Uterus (tissue), 3 donors: ENCODE measurements at regions not wholly inside any gene's neighbourhood (a gene's known extent, or its start where the extent isn't known, plus 50 kb on each side); places are given as distances from the start of the nearest gene placed in this dataset.

Experiments
- DNase-seq, 2 donors: peaks; one replicate each; pipeline ENCODE4 v3.0.0-alpha.2; 2019 to 2020
- H3K27ac ChIP-seq, 2 donors: fragments of 200-600 bp; sonication (generic); 1 replicate in 1 of 2; 2 replicates in 1 of 2; pipeline ENCODE4 v1.5.1; 2016 to 2018
- H3K27me3 ChIP-seq, 2 donors: fragments of 200-600 bp; sonication (generic); one replicate each; pipeline ENCODE4 v1.5.1; 2018 to 2019; ENCODE audit warnings: control low read depth in 1 of 2
- H3K36me3 ChIP-seq, 2 donors: fragments of 200-600 bp; sonication (generic); one replicate each; pipeline ENCODE4 v1.5.1; 2019; ENCODE audit warnings: control low read depth in 1 of 2
- H3K4me1 ChIP-seq, 2 donors: fragments of 200-600 bp; sonication (generic); one replicate each; pipeline ENCODE4 v1.5.1; 2018 to 2019; ENCODE audit warnings: control low read depth in 1 of 2
- H3K4me3 ChIP-seq, 2 donors: fragments of 200-600 bp; sonication (generic); 1 replicate in 1 of 2; 2 replicates in 1 of 2; pipeline ENCODE4 v1.5.1; 2018 to 2019; ENCODE audit warnings: mild to moderate bottlenecking in 1 of 2
- H3K9me3 ChIP-seq, 2 donors: fragments of 200-600 bp; sonication (generic); one replicate each; pipeline ENCODE4 v1.5.1; 2019; ENCODE audit warnings: control low read depth in 1 of 2
- CTCF ChIP-seq, 4 experiments: fragments of 200-600 bp in 2 of 4; fragments of 450-650 bp in 2 of 4; sonication (generic) in 2 of 4; IDR thresholded peaks; one replicate each; pipeline ENCODE4 v1.5.1; 2016 to 2019; ENCODE audit warnings: antibody characterized with exemption in 4 of 4, mild to moderate bottlenecking in 2 of 4, moderate library complexity in 1 of 4
- POLR2A ChIP-seq, 2 donors: fragments of 450-650 bp; IDR thresholded peaks; one replicate each; pipeline ENCODE4 v1.6.1; 2016; ENCODE audit warnings: antibody characterized with exemption in 2 of 2, mild to moderate bottlenecking in 1 of 2, moderate library complexity in 1 of 2
- intact Hi-C: fragments of 100-400 bp; cut with DNase I; formaldehyde crosslinking; loops from one replicate; pipeline ENCODE4 v1.15.1; 2023; ENCODE audit warnings: low total_unique reads
- donor health status: DM: yes; HTN: yes; CAD: no.

GRCh38 chr5:85441156-85441555, 1056.5 kb upstream of the EDIL3 start:
- Histone ChIP-seq H3K36me3 (no peaks in the 10 kb centered on the region), H3K27me3 (no peaks in the 10 kb centered on the region), H3K4me3 (no peak overlapping the region), H3K4me1 (no peaks in the 10 kb centered on the region), H3K9me3 (no peaks in the 10 kb centered on the region), H3K27ac (no peak overlapping the region)
- intact Hi-C loops, result no loop called here
- no peak for DNase-seq
- no peak for TF ChIP-seq POLR2A (IDR thresholded peaks at IDR 0.05)
- no peak for TF ChIP-seq CTCF (IDR thresholded peaks at IDR 0.05)

GRCh38 chr5:85441853-85442252, 1057.2 kb upstream of the EDIL3 start:
- intact Hi-C loops, result no loop called here
- no peak overlapping the region for H3K27ac ChIP-seq
- H3K4me3 ChIP-seq, result no peak overlapping the region
- H3K27me3 ChIP-seq, result no peaks in the 10 kb centered on the region
- TF ChIP-seq POLR2A (IDR thresholded peaks at IDR 0.05), result no peak
- no peak for TF ChIP-seq CTCF (IDR thresholded peaks at IDR 0.05)
- H3K4me1 ChIP-seq, result no peaks in the 10 kb centered on the region
- no peaks in the 10 kb centered on the region for H3K36me3 ChIP-seq
- no peaks in the 10 kb centered on the region for H3K9me3 ChIP-seq
- DNase-seq, result no peak

DNA sequence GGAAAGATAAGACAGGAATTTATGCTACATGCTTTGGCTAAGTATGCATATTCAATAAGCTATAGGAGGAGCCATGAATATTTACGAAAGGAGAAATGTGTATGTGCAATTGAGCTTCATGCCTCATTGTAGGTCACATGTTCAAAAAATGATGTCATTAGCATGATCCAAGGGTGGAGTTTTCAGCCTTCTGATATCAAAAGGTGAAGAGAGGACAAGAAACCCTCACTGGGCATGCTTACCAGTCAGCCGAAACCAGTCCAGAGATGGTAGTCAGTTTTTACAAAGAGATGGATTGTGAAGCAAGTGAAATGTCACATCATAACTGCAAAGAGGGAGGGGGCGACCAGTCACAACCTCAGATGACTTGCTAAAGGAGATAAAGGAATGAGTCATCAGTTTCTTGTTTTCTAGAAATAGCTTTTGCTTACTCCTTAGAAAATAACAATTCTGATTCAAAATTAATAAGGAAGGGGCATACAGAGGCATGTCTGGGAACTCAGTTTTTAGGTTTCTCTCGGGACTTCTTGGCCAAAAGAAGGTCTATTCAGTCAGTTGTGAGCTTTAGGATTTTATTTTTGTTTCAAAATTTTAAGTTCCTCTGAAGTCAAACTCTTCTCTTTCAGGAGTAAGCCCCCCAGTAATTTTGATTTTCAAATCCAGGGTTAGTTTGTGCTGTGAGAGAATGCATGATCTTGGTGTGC, 1067.8 kb upstream of the EDIL3 start:
- TF ChIP-seq POLR2A (IDR thresholded peaks at IDR 0.05) (no peak), CTCF (IDR thresholded peaks at IDR 0.05) (no peak)
- DNase-seq, result no peak
- no peak overlapping the region for H3K4me3 ChIP-seq
- H3K36me3 ChIP-seq, result no peaks in the 10 kb centered on the region
- intact Hi-C loops, result no loop called here
- H3K4me1 ChIP-seq, result no peaks in the 10 kb centered on the region
- no peaks in the 10 kb centered on the region for H3K27me3 ChIP-seq
- no peak overlapping the region for H3K27ac ChIP-seq
- H3K9me3 ChIP-seq, result no peaks in the 10 kb centered on the region

GRCh38 chr5:85453026-85453349, 1068.3 kb upstream of the EDIL3 start:
- H3K4me1 ChIP-seq, result no peaks in the 10 kb centered on the region
- no peak overlapping the region for H3K4me3 ChIP-seq
- no peaks in the 10 kb centered on the region for H3K36me3 ChIP-seq
- no peak overlapping the region for H3K27ac ChIP-seq
- no peaks in the 10 kb centered on the region for H3K9me3 ChIP-seq
- no peak for DNase-seq
- intact Hi-C loops, result no loop called here
- H3K27me3 ChIP-seq, result no peaks in the 10 kb centered on the region
- TF ChIP-seq POLR2A (IDR thresholded peaks at IDR 0.05) (no peak), CTCF (IDR thresholded peaks at IDR 0.05) (no peak)

GRCh38 chr5:85458319-85458718, 1073.6 kb upstream of the EDIL3 start:
- Histone ChIP-seq H3K27ac (no peak overlapping the region), H3K4me3 (no peak overlapping the region), H3K27me3 (no peaks in the 10 kb centered on the region), H3K9me3 (no peaks in the 10 kb centered on the region), H3K36me3 (no peaks in the 10 kb centered on the region), H3K4me1 (no peaks in the 10 kb centered on the region)
- intact Hi-C loops, result no loop called here
- no peak for DNase-seq
- TF ChIP-seq POLR2A (IDR thresholded peaks at IDR 0.05), result no peak
- no peak for TF ChIP-seq CTCF (IDR thresholded peaks at IDR 0.05)
